MM.1S (cell line): ENCODE measurements at regions not wholly inside any gene's neighbourhood (a gene's known extent, or its start where the extent isn't known, plus 50 kb on each side); places are given as distances from the start of the nearest gene placed in this dataset.
"Not testable (repeated sequence)": the region's sequence is repeated elsewhere in the genome, so short reads cannot be mapped to it uniquely, and the experiment has no call there.

Source experiments
- DNase-seq: peaks from one replicate; pipeline ENCODE4 v3.0.0-alpha.2; 2015
- H2AFZ ChIP-seq: fragments of 300-600 bp; sonication (generic); 2 replicates; pipeline ENCODE4 v1.6.0; 2016; ENCODE audit warnings: antibody characterized with exemption, low read length
- H3F3A ChIP-seq: fragments of 300-600 bp; sonication (generic); 2 replicates; pipeline ENCODE4 v1.6.1; 2016; ENCODE audit warnings: mild to moderate bottlenecking, antibody characterized with exemption, low read length, moderate library complexity, mixed read lengths; ENCODE audit not compliant: insufficient read depth
- H3K27ac ChIP-seq: fragments of 300-600 bp; sonication (generic); 2 replicates; pipeline ENCODE4 v1.5.1; 2016; ENCODE audit warnings: mild to moderate bottlenecking, low read length
- H3K27me3 ChIP-seq: fragments of 300-600 bp; sonication (generic); replicated peaks from 2 replicates; pipeline ENCODE4 v1.6.0; 2016; ENCODE audit warnings: low read length; ENCODE audit not compliant: insufficient read depth
- H3K36me3 ChIP-seq: fragments of 300-600 bp; sonication (generic); replicated peaks from 2 replicates; pipeline ENCODE4 v1.6.1; 2016; ENCODE audit warnings: mild to moderate bottlenecking, low read length, mixed read lengths; ENCODE audit not compliant: insufficient read depth
- H3K4me1 ChIP-seq: fragments of 300-600 bp; sonication (generic); 2 replicates; pipeline ENCODE4 v1.6.1; 2016; ENCODE audit warnings: low read length, mixed read lengths
- H3K4me2 ChIP-seq: fragments of 300-600 bp; sonication (generic); 2 replicates; pipeline ENCODE4 v1.6.0; 2016; ENCODE audit warnings: low read depth, low read length
- H3K4me3 ChIP-seq: fragments of 300-600 bp; sonication (generic); 2 replicates; pipeline ENCODE4 v1.5.1; 2016; ENCODE audit warnings: low read length, mixed read lengths
- H3K79me2 ChIP-seq: fragments of 300-600 bp; sonication (generic); 2 replicates; pipeline ENCODE4 v1.6.1; 2016; ENCODE audit warnings: mixed run types, low read length, mixed read lengths
- H3K9ac ChIP-seq: fragments of 300-600 bp; sonication (generic); 2 replicates; pipeline ENCODE4 v1.6.1; 2016; ENCODE audit warnings: low read length, mixed read lengths
- H3K9me2 ChIP-seq: fragments of 300-600 bp; sonication (generic); replicated peaks from 2 replicates; pipeline ENCODE4 v1.6.1; 2016; ENCODE audit warnings: mild to moderate bottlenecking, low read length, mixed read lengths; ENCODE audit not compliant: insufficient read depth
- H3K9me3 ChIP-seq: fragments of 300-600 bp; sonication (generic); replicated peaks from 2 replicates; pipeline ENCODE4 v1.6.1; 2016; ENCODE audit warnings: mild to moderate bottlenecking, low read length, mixed read lengths; ENCODE audit not compliant: insufficient read depth
- H4K20me1 ChIP-seq: fragments of 300-600 bp; sonication (generic); 2 replicates; pipeline ENCODE4 v1.6.1; 2016; ENCODE audit warnings: mild to moderate bottlenecking, low read length, moderate library complexity, mixed read lengths; ENCODE audit not compliant: insufficient read depth
- CTCF ChIP-seq: fragments of 300-600 bp; sonication (generic); IDR thresholded peaks from 2 replicates; pipeline ENCODE4 v1.5.1; 2016; ENCODE audit warnings: antibody characterized with exemption, low read length, mixed read lengths
- EZH2 ChIP-seq: fragments of 300-600 bp; sonication (generic); optimal IDR thresholded peaks from 2 replicates; pipeline ENCODE3; 2017; ENCODE audit warnings: low read depth, mild to moderate bottlenecking, antibody characterized with exemption, low read length, mixed read lengths
- EZH2phosphoT487 ChIP-seq: fragments of 300-600 bp; sonication (generic); IDR thresholded peaks from 2 replicates; pipeline ENCODE4 v1.6.1; 2018; ENCODE audit warnings: antibody characterized with exemption, low read length

- no peak overlapping the region for H3K9ac ChIP-seq
- no peaks in the 10 kb centered on the region for H3K27me3 ChIP-seq
- H3K79me2 ChIP-seq: no peaks in the 10 kb centered on the region
- H3K27ac ChIP-seq: no peak overlapping the region
- no peak overlapping the region for H3K4me2 ChIP-seq
- no peak overlapping the region for H2AFZ ChIP-seq
- no peaks in the 10 kb centered on the region for H4K20me1 ChIP-seq
- no peaks in the 10 kb centered on the region for H3K4me1 ChIP-seq
- no peaks in the 10 kb centered on the region for H3K9me3 ChIP-seq
- no peaks in the 10 kb centered on the region for H3K9me2 ChIP-seq
- no peak for DNase-seq
- H3F3A ChIP-seq: no peaks in the 10 kb centered on the region
- H3K4me3 ChIP-seq: no peak overlapping the region
- no peaks in the 10 kb centered on the region for H3K36me3 ChIP-seq
- TF ChIP-seq EZH2phosphoT487: no peak
- TF ChIP-seq EZH2: no peak
- TF ChIP-seq CTCF: no peak
These were observed 68.2 kb downstream of the LHX9 start for GRCh38 chr1:197985351-197985750.

GRCh38 chr1:197986817-197987216, 69.6 kb downstream of the LHX9 start:
- Histone ChIP-seq H3K4me1 (no peaks in the 10 kb centered on the region), H3K27me3 (no peaks in the 10 kb centered on the region), H3K79me2 (no peaks in the 10 kb centered on the region), H3K9me3 (no peaks in the 10 kb centered on the region), H3K27ac (no peak overlapping the region), H4K20me1 (no peaks in the 10 kb centered on the region), H3K36me3 (no peaks in the 10 kb centered on the region), H3K9ac (no peak overlapping the region), H3K9me2 (no peaks in the 10 kb centered on the region), H2AFZ (no peak overlapping the region), H3F3A (no peaks in the 10 kb centered on the region), H3K4me3 (no peak overlapping the region), H3K4me2 (no peak overlapping the region)
- TF ChIP-seq EZH2phosphoT487: no peak
- no peak for TF ChIP-seq EZH2
- TF ChIP-seq CTCF: no peak
- no peak for DNase-seq

- H3K27me3 ChIP-seq: no peaks in the 10 kb centered on the region
- H4K20me1 ChIP-seq: no peaks in the 10 kb centered on the region
- no peak overlapping the region for H3K9ac ChIP-seq
- no peaks in the 10 kb centered on the region for H3F3A ChIP-seq
- no peaks in the 10 kb centered on the region for H3K9me3 ChIP-seq
- no peak overlapping the region for H2AFZ ChIP-seq
- H3K4me3 ChIP-seq: no peak overlapping the region
- no peak for TF ChIP-seq EZH2phosphoT487
- TF ChIP-seq EZH2: no peak
- TF ChIP-seq CTCF: no peak
- no peak overlapping the region for H3K27ac ChIP-seq
- H3K9me2 ChIP-seq: no peaks in the 10 kb centered on the region
- H3K79me2 ChIP-seq: no peaks in the 10 kb centered on the region
- no peaks in the 10 kb centered on the region for H3K36me3 ChIP-seq
- no peak for DNase-seq
- H3K4me2 ChIP-seq: no peak overlapping the region
- H3K4me1 ChIP-seq: no peaks in the 10 kb centered on the region
These were observed 70.1 kb downstream of the LHX9 start for GRCh38 chr1:197987294-197987693.

- not testable (repeated sequence) for DNase-seq, H3K9me2 ChIP-seq, H3K4me3 ChIP-seq, H4K20me1 ChIP-seq, H3K27ac ChIP-seq, H3K27me3 ChIP-seq, H3K9me3 ChIP-seq, H3K36me3 ChIP-seq, H3F3A ChIP-seq, H3K4me2 ChIP-seq, H3K79me2 ChIP-seq, H3K9ac ChIP-seq, H2AFZ ChIP-seq, H3K4me1 ChIP-seq
These were observed 71.4 kb downstream of the LHX9 start for GRCh38 chr1:197988581-197988980.
